Endothelial cell (in vitro differentiated cells): ENCODE measurements at regions not wholly inside any gene's neighbourhood (a gene's known extent, or its start where the extent isn't known, plus 50 kb on each side); places are given as distances from the start of the nearest gene placed in this dataset.

ENCODE experiments used
- DNase-seq: peaks from one replicate; pipeline ENCODE4 v3.0.0; 2021; ENCODE audit warnings: low spot score
- H3K27ac Mint-ChIP-seq: one replicate; pipeline ENCODE4 v1.8.0; 2021; ENCODE audit warnings: mixed read lengths, inconsistent platforms; ENCODE audit not compliant: unreplicated experiment
- H3K27me3 Mint-ChIP-seq: one replicate; pipeline ENCODE4 v1.8.0; 2021; ENCODE audit warnings: mild to moderate bottlenecking, moderate library complexity, mixed read lengths, inconsistent platforms; ENCODE audit not compliant: unreplicated experiment
- H3K36me3 Mint-ChIP-seq: one replicate; pipeline ENCODE4 v1.8.0; 2021; ENCODE audit warnings: mild to moderate bottlenecking, low read depth, mixed read lengths, inconsistent platforms; ENCODE audit not compliant: unreplicated experiment
- H3K4me1 Mint-ChIP-seq: one replicate; pipeline ENCODE4 v1.8.0; 2021; ENCODE audit warnings: mild to moderate bottlenecking, mixed read lengths, inconsistent platforms; ENCODE audit not compliant: unreplicated experiment
- H3K4me3 Mint-ChIP-seq: one replicate; pipeline ENCODE4 v1.8.0; 2021; ENCODE audit warnings: mild to moderate bottlenecking, mixed read lengths, inconsistent platforms; ENCODE audit not compliant: unreplicated experiment
- H3K9me3 Mint-ChIP-seq: one replicate; pipeline ENCODE4 v1.8.0; 2021; ENCODE audit warnings: mixed read lengths, inconsistent platforms; ENCODE audit not compliant: unreplicated experiment
- TF ChIP-seq, protein P1 (sequence below): fragments of 200-600 bp; sonication (generic); IDR thresholded peaks from one replicate; pipeline ENCODE4 v1.5.0; 2021; ENCODE audit warnings: antibody characterized with exemption; ENCODE audit not compliant: unreplicated experiment

DNA sequence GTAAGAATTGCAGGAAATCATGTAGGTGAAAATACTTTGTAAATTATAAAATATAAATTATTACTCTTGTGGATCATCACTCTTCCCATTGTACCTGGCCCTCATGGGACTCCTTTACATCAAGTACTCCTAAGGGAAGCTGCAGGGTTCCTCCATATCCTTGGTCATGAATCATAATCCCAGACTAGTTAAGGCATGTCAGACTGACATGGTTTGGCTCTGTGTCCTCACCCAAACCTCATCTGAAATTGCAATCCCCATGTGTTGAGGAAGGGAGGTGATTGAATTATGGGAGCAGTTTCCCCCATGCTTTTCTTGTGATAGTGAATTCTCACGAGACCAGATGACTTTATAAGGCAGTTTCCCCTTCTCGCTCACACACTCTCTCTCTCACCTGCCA lies 77.1 kb downstream of the CMPK2 start:
- H3K4me1 Mint-ChIP-seq, result no peaks in the 10 kb centered on the region
- H3K9me3 Mint-ChIP-seq, result no peaks in the 10 kb centered on the region
- H3K27ac Mint-ChIP-seq, result no peak overlapping the region
- H3K27me3 Mint-ChIP-seq, result peaks cover 2% of the 10 kb centered on the region
- no peak for DNase-seq
- no peaks in the 10 kb centered on the region for H3K36me3 Mint-ChIP-seq
- H3K4me3 Mint-ChIP-seq, result no peak overlapping the region
- TF ChIP-seq, protein P1, sequence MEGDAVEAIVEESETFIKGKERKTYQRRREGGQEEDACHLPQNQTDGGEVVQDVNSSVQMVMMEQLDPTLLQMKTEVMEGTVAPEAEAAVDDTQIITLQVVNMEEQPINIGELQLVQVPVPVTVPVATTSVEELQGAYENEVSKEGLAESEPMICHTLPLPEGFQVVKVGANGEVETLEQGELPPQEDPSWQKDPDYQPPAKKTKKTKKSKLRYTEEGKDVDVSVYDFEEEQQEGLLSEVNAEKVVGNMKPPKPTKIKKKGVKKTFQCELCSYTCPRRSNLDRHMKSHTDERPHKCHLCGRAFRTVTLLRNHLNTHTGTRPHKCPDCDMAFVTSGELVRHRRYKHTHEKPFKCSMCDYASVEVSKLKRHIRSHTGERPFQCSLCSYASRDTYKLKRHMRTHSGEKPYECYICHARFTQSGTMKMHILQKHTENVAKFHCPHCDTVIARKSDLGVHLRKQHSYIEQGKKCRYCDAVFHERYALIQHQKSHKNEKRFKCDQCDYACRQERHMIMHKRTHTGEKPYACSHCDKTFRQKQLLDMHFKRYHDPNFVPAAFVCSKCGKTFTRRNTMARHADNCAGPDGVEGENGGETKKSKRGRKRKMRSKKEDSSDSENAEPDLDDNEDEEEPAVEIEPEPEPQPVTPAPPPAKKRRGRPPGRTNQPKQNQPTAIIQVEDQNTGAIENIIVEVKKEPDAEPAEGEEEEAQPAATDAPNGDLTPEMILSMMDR, result no peak

DNA sequence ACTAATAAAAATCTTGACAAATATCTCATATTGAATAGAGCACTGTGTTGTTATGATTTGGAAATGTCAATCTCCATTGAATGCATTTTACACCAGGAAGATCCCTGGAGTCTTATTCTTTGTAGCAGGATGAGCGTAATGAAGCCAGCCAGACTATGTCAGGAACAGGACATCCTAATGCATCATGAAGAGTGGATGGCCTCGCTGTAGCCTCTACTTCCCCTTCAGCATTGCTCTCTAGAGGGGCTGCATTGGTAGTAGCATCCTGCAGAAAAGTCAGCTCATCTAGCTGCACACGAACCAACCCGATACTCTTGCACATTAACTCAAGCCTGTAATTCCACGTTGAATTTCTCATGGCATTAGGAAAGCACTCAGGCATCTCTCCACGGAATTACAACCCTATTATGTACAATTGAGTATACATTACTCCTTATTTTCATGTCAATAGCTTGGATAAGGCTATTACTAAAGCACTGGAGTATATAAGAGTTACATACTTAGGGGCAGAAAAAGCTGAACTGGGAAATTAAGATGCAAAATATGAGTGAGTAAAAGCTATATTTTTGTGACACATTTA lies 76.1 kb downstream of the CMPK2 start:
- no peaks in the 10 kb centered on the region for H3K36me3 Mint-ChIP-seq
- H3K9me3 Mint-ChIP-seq, result no peaks in the 10 kb centered on the region
- DNase-seq, result no peak
- H3K27ac Mint-ChIP-seq, result no peak overlapping the region
- no peaks in the 10 kb centered on the region for H3K4me1 Mint-ChIP-seq
- TF ChIP-seq, protein P1, result no peak
- H3K27me3 Mint-ChIP-seq, result peaks cover 4% of the 10 kb centered on the region
- H3K4me3 Mint-ChIP-seq, result no peak overlapping the region

DNA sequence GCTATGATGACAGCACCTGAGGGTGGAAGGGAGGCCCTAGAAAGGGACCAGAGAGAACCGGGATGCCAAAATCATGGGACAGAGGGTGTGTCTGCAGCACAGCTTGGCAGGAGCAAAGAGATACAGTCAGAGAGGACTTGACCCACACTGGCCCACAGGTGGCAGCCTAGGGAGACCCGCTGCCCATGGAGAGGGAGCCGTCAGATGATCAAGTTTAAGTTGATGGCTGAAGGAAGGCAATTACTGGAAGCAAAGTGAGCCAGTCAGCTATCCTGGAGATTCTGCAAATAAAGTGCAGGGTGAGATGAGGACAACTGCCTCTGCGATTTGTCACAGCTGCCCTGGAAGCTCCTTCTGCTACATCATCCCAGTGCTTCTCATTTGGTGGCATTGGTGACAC lies 74.0 kb downstream of the CMPK2 start:
- Mint-ChIP-seq H3K27me3 (peaks cover 4% of the 10 kb centered on the region), H3K9me3 (no peaks in the 10 kb centered on the region), H3K36me3 (no peaks in the 10 kb centered on the region), H3K4me3 (no peak overlapping the region), H3K27ac (no peak overlapping the region), H3K4me1 (no peaks in the 10 kb centered on the region)
- TF ChIP-seq, protein P1, result no peak
- no peak for DNase-seq

DNA sequence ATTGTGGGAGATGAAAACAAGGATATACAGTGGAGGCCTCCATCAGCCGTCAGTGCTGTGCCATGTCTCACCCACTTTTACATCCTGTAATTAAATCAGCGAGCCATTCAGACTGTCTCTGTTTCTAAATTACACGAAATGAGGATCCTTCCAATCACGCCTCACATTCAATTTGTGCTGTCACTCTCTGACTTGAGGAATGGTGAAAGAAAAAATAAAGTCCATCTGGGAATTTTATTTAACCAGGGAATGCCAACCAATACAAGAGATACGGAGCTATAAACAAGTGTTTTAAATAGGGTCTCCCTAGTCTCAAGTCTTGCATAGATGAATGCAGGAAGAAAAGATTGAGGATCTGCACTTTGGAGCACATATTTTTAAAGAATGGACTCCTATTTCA lies 72.8 kb downstream of the CMPK2 start:
- no peak overlapping the region for H3K27ac Mint-ChIP-seq
- DNase-seq, result no peak

DNA sequence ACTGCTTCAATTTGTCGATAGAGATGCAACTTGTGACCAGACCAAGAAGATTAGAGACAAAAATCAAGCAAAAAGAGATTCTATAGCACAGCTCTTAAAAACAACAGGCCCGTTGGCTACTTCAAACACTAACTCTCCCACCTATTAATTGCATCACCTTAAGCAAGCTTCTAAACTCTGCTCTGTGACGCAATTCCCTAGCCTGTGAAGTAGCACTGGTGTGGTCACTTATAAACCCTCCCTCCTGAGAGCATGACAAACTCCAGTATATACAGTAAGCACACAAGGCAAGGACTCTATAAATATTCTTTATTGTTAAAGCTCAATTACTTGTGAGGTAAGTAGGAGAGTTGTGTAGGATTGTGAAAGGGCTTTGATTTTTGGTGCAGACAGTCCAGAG lies 72.3 kb downstream of the CMPK2 start:
- TF ChIP-seq, protein P1, result no peak
- Mint-ChIP-seq H3K9me3 (no peaks in the 10 kb centered on the region), H3K36me3 (no peaks in the 10 kb centered on the region), H3K27ac (no peak overlapping the region), H3K4me3 (no peak overlapping the region), H3K4me1 (no peaks in the 10 kb centered on the region), H3K27me3 (peaks cover 5% of the 10 kb centered on the region)
- DNase-seq, result no peak

More for the DNA sequence above, 72.8 kb downstream of the CMPK2 start:
- Mint-ChIP-seq H3K36me3 (no peaks in the 10 kb centered on the region), H3K4me1 (no peaks in the 10 kb centered on the region), H3K4me3 (no peak overlapping the region), H3K27me3 (peaks cover 4% of the 10 kb centered on the region), H3K9me3 (no peaks in the 10 kb centered on the region)
- TF ChIP-seq, protein P1, result no peak
